HepG2 (cell line): ENCODE measurements at regions not wholly inside any gene's neighbourhood (a gene's known extent, or its start where the extent isn't known, plus 50 kb on each side); places are given as distances from the start of the nearest gene placed in this dataset.

ENCODE experiments used
- CTCF ChIP-seq: sonication (generic); formaldehyde crosslinking; IDR thresholded peaks from 2 replicates; pipeline ENCODE4 v1.5.0; 2020; ENCODE audit warnings: mild to moderate bottlenecking, missing genetic modification reagents, moderate library complexity
- FOXJ3 ChIP-seq: sonication (generic); formaldehyde crosslinking; IDR thresholded peaks from 2 replicates; pipeline ENCODE4 v1.4.0; 2020; ENCODE audit warnings: missing genetic modification reagents, mild to moderate bottlenecking, borderline replicate concordance
- RCOR2 ChIP-seq: IDR thresholded peaks from 2 replicates; pipeline ENCODE4 v1.6.1; 2016; ENCODE audit warnings: missing biosample characterization, missing genetic modification reagents
- ZBTB37 ChIP-seq: sonication (generic); formaldehyde crosslinking; IDR thresholded peaks from 2 replicates; pipeline ENCODE4 v1.4.0; 2020; ENCODE audit warnings: mild to moderate bottlenecking, missing genetic modification reagents
- ZNF546 ChIP-seq: sonication (generic); formaldehyde crosslinking; conservative IDR thresholded peaks from 2 replicates; pipeline ENCODE4 v1.8.1; 2023; ENCODE audit warnings: mild to moderate bottlenecking, missing genetic modification reagents

- TF ChIP-seq ZBTB37 (CRISPR knock-in tag) (no peak), ZNF546 (no peak), RCOR2 (CRISPR knock-in tag) (no peak), CTCF (CRISPR knock-in tag) (no peak), FOXJ3 (CRISPR knock-in tag) (no peak)
Observed at GRCh38 chr2:144654523-144654922, 134.6 kb upstream of the ZEB2 start.
